Endothelial cell (in vitro differentiated cells): ENCODE measurements at regions not wholly inside any gene's neighbourhood (a gene's known extent, or its start where the extent isn't known, plus 50 kb on each side); places are given as distances from the start of the nearest gene placed in this dataset.

Experiments used
- DNase-seq: peaks from one replicate; pipeline ENCODE4 v3.0.0; 2021; ENCODE audit warnings: low spot score
- H3K27ac Mint-ChIP-seq: one replicate; pipeline ENCODE4 v1.8.0; 2021; ENCODE audit warnings: mixed read lengths, inconsistent platforms; ENCODE audit not compliant: unreplicated experiment
- H3K27me3 Mint-ChIP-seq: one replicate; pipeline ENCODE4 v1.8.0; 2021; ENCODE audit warnings: mild to moderate bottlenecking, moderate library complexity, mixed read lengths, inconsistent platforms; ENCODE audit not compliant: unreplicated experiment
- H3K36me3 Mint-ChIP-seq: one replicate; pipeline ENCODE4 v1.8.0; 2021; ENCODE audit warnings: mild to moderate bottlenecking, low read depth, mixed read lengths, inconsistent platforms; ENCODE audit not compliant: unreplicated experiment
- H3K4me1 Mint-ChIP-seq: one replicate; pipeline ENCODE4 v1.8.0; 2021; ENCODE audit warnings: mild to moderate bottlenecking, mixed read lengths, inconsistent platforms; ENCODE audit not compliant: unreplicated experiment
- H3K4me3 Mint-ChIP-seq: one replicate; pipeline ENCODE4 v1.8.0; 2021; ENCODE audit warnings: mild to moderate bottlenecking, mixed read lengths, inconsistent platforms; ENCODE audit not compliant: unreplicated experiment
- H3K9me3 Mint-ChIP-seq: one replicate; pipeline ENCODE4 v1.8.0; 2021; ENCODE audit warnings: mixed read lengths, inconsistent platforms; ENCODE audit not compliant: unreplicated experiment
- CTCF ChIP-seq: fragments of 200-600 bp; sonication (generic); IDR thresholded peaks from one replicate; pipeline ENCODE4 v1.5.0; 2021; ENCODE audit warnings: antibody characterized with exemption; ENCODE audit not compliant: unreplicated experiment

- no peak for TF ChIP-seq CTCF
- Mint-ChIP-seq H3K27me3 (no peaks in the 10 kb centered on the region), H3K27ac (no peak overlapping the region), H3K36me3 (no peaks in the 10 kb centered on the region), H3K4me3 (no peak overlapping the region), H3K9me3 (no peaks in the 10 kb centered on the region), H3K4me1 (peaks cover 2% of the 10 kb centered on the region)
- no peak for DNase-seq
Measured at GRCh38 chr18:41630232-41630886, 324.7 kb upstream of the PIK3C3 start.

- Mint-ChIP-seq H3K27ac (no peak overlapping the region), H3K9me3 (no peaks in the 10 kb centered on the region), H3K4me1 (no peaks in the 10 kb centered on the region), H3K27me3 (peaks cover 2% of the 10 kb centered on the region), H3K4me3 (no peak overlapping the region), H3K36me3 (no peaks in the 10 kb centered on the region)
- DNase-seq: no peak
- no peak for TF ChIP-seq CTCF
Measured at GRCh38 chr18:41624460-41624859, 330.6 kb upstream of the PIK3C3 start.

- Mint-ChIP-seq H3K27me3 (peaks cover 2% of the 10 kb centered on the region), H3K27ac (no peak overlapping the region), H3K9me3 (no peaks in the 10 kb centered on the region), H3K36me3 (no peaks in the 10 kb centered on the region), H3K4me1 (no peaks in the 10 kb centered on the region), H3K4me3 (no peak overlapping the region)
- DNase-seq: no peak
- no peak for TF ChIP-seq CTCF
Measured at GRCh38 chr18:41621177-41621576, 333.9 kb upstream of the PIK3C3 start.

- H3K36me3 Mint-ChIP-seq: no peaks in the 10 kb centered on the region
- no peaks in the 10 kb centered on the region for H3K4me1 Mint-ChIP-seq
- H3K27ac Mint-ChIP-seq: no peak overlapping the region
- H3K9me3 Mint-ChIP-seq: no peaks in the 10 kb centered on the region
- H3K4me3 Mint-ChIP-seq: no peak overlapping the region
- TF ChIP-seq CTCF: no peak
- DNase-seq: no peak
- H3K27me3 Mint-ChIP-seq: no peaks in the 10 kb centered on the region
Measured at GRCh38 chr18:41618147-41618546, 336.9 kb upstream of the PIK3C3 start.

- Mint-ChIP-seq H3K27ac (no peak overlapping the region), H3K27me3 (no peaks in the 10 kb centered on the region), H3K36me3 (no peaks in the 10 kb centered on the region), H3K9me3 (no peaks in the 10 kb centered on the region), H3K4me1 (no peaks in the 10 kb centered on the region), H3K4me3 (no peak overlapping the region)
- no peak for TF ChIP-seq CTCF
- no peak for DNase-seq
Measured at GRCh38 chr18:41617647-41618046, 337.4 kb upstream of the PIK3C3 start.
